T-helper 2 cell treated with Interferon-gamma antibody and Interleukin-4, amounts not matched to agents 100 ng/mL and 5 ng/mL, for 36 hours (primary cell): ENCODE measurements at regions not wholly inside any gene's neighbourhood (a gene's known extent, or its start where the extent isn't known, plus 50 kb on each side); places are given as distances from the start of the nearest gene placed in this dataset.
"Not testable (repeated sequence)": the region's sequence is repeated elsewhere in the genome, so short reads cannot be mapped to it uniquely, and the experiment has no call there.

Experiments
- intact Hi-C: fragments of 100-400 bp; cut with micrococcal nuclease; formaldehyde crosslinking; loops from one replicate; pipeline ENCODE4 v1.15.1; 2023

DNA sequence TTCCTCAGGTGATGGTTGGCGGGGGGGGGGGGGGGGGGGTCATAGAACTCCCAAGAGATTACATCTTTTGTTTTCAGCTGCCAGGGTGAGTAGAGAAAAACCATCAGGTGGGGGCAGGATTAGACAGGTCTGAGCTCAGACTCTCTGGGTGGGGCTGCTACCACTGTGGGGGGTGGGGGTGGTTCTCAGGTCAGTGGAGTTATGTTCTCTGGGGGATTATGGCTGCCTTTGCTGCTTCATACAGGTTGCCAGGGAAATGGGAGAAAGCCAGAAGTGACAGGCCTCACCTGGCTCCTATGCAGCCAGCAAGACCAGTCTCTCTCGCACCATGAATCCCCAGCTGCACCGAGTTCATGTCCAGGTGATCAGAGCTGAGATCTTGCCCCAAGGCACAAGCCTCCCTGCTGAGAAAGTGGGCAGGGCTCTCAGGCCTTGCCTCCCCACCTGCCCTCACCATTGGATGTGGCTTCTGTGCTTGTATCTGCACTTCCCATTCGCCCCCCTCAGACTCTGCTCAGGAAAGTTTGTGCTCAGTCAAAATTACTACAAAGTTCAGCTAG is 828.1 kb downstream of the MCTP2 start:
- intact Hi-C loops, result no loop called here

DNA sequence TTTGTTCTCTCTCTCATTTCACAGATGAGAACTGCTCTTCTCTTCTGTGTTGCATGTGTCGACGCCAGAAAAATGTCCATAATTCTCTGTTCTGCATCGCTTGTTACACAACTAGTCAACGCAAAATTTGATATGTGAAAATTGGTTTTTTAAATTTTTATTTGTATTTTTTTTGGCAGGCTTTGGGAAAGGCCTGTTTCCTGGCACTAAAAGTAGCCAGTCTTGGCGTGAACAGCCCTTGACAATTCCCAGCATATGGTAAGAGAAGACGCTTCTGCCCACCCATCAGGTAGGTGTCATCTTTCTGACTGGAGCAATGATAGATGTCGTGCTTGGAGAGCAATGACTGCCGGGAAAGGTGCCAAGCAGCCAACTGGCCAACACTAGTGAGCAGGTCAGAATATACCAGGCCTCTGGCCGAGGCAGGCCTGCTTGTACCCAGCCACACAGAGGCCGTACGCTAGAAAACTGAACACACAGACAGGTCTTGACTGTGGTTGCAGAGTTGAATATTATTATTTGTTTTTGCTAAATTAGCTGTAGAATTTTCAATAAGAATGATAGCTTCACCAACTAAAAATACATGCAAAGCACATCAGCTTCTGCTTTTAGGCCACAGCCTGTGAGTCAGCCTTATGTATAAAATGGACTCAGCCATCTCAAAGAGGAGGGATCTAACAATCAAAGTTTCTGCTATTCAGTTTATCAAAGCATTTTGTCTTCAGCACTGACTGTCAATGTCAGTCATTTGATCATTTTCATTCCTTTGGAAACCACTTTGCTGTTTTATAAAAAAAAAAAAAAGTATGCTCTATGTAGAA is 837.5 kb downstream of the MCTP2 start:
- intact Hi-C loops, result no loop called here

DNA sequence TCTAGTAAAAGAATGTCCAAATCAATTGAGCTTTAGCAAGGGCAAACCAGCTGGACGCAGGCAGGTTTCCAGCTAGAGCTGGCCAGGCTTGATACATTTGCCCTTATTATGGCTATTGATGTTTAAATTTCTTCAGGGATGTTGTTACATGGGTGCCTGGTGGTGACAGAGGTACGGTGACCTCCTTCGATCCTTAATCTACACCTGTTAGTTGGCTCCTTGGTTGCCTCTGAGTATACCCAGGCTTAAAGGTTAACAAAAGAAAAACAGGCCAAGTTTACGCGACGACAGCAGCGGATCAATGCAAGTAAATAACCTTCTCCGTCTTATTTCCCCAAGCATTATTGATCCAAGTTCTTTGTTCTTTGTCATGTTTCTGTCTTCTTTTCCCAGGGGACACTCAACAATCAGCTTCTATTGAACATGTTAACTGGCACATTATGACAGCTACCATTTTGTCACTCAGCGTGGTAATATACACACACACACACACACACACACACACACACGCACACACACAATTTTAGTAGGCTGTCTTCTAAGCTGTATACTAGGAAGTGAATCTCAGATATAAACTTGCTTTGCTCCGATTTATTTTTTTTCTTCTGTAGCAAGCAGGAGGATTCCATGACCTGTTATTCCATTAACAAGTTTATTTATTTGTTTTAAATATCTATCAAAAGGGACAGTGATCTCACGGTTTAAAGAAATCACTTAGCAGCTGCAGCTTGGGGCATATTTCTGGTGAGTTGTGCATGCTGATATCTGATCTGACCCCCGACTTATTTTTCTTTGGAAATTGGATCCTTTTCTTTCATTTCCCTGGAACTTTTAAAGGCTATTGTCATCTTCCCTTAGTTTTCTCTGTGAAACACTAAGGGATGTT is 844.7 kb downstream of the MCTP2 start:
- intact Hi-C loops, result no loop called here

DNA sequence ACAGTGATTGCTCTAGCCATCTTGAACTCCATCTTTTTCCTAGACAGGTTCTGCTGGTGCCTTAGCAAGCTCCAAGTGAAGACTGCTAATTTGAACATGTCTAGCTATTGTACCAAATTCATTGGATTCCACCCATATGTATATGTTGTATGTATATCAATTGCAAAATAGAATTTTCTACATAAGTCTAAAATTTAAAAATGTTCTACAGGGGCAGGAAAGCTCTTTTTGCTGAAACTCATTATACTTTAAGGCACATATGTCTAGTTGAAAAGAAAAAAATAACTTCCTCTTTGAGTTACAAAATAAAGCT is 845.3 kb downstream of the MCTP2 start:
- intact Hi-C loops, result no loop called here

DNA sequence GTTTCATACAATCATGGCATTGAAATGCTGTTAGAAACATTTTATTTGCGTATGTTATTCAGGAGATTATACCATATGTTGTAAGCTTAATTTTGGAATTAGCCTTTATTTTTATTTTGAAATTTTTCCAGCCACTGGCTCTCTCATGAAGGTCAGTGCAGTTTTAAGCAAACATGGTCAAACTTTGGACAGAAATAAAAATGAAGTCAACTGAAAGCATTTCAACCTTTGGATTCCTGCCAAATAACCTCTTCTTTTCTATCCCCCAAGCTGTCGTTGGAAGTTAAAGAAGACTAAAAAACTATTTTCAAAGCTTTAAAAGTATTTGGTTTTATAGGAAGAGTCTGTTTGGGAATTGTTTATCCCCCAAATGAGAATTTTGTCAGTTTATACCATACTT is 846.6 kb downstream of the MCTP2 start:
- intact Hi-C loops, result no loop called here

DNA sequence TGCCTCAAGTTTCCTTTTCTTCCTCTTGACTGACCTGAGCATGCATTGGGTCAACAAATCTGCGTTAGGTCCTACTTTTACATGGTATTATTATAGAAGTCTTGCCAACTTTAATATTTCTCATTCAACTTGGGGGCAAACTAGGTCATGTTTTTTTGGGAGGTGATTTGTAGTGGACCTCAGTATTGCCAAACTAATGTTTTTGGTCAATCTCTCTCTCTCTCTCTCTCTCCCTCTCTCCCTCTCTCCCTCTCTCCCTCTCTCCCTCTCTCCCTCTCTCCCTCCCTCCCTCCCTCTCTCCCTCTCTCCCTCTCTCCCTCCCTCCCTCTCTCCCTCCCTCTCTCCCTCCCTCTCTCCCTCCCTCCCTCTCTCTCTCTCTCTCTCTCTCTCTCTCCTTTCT is 848.9 kb downstream of the MCTP2 start:
- intact Hi-C loops, result not testable (repeated sequence)

DNA sequence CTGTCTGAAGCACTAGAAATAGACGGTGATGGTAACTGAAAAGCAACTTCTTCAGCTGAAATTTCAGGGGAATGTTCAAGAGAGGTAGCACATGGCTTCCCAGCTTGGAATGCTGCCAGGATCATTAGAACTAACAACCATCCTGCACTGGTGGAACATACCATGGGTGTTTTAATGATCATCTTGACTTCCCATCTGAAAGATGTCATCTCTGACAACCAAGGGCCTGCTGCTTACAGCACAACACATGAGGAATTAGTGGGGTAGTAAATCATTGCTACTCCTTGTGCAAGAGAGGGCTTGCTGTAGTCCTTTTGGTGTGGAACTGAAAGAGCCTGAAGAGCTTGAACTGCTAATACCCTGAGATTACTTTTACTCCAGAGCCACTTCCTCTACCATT is 853.7 kb downstream of the MCTP2 start:
- intact Hi-C loops, result no loop called here

DNA sequence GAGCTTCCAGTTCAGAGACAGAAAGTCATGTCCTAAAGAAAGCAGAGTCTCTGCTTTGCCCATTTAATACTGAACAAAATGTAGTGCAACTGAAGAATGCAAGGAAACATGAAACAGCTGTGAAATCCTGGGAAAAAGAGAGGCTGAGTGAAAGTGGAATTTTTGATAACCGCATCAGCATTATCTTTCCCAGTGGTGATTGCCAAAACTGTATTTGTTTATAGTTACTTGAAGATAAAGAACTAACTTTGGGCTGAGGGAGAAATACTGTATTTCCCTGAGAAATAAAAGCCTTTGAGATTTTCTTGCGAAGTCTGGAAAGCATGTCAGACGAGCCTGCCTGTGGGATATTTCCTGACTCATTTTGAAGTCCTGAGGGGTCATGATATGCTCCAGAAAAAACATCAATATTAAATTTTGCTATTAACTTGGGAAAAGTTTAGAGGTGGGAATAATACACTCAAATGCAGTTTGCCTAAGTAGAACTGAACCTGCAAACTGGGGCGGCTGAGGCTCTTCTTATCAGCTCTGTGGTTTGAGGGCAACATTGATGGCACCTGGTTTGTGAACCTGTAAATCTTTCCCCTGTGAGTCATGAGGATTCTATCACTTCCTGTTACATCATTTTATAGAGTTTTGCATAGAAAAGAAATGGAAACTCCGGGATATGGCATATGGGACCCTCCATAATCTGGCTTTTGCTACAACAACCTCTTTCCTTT is 855.3 kb downstream of the MCTP2 start:
- intact Hi-C loops, result no loop called here

DNA sequence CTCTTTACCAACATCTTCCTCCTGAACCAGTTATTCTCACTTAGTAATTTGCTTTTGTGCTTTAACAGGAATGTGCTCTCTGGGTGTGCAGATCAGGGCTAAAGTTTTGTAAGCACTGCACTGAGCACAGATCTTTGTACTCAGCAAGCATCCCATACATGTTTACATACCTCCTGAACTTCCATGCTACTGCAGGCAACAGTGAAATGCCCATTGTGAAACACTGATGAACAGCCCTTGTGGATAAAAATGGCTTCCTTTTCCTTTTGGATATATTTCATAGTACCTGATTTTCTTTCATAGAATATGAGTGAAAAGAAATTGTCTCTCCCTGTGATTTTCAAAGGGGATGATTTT is 855.9 kb downstream of the MCTP2 start:
- intact Hi-C loops, result no loop called here

DNA sequence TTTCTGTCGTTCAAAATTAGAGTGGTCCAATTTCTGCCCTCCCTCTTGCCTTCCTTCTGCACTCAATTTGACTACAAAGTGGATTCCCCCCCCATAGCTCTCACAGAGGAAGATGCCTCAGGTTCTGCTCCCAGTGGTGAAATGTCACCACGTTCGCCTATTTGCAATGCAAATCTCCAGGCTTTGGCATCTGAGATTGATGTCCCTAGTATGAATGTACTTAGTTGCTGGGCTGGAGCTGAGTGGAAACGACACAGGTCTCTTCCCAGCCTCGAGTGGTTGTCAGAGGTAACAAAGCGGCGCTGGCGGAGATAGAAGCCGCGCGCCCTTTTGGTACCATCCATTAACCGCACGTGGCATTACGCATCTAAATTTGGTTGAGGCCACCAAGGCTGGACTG is 860.1 kb downstream of the MCTP2 start:
- intact Hi-C loops, result no loop called here

DNA sequence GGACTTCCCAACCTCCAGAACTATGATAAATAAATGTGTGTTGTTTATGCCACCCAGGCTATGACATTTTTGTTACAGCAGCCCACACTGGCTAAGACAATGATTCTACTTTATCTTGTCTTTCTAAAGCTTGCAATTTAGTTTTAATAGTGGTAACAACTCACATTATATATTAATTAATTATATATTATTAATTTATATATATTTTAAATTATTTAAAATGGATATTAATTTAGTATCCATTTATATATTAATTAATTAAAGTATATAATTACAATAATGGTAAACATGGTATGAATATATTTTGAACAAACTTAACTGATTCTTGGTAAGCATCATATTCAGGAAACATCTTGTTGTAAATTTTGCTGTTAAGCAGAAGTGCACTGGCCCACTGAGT is 863.9 kb downstream of the MCTP2 start:
- intact Hi-C loops, result no loop called here

DNA sequence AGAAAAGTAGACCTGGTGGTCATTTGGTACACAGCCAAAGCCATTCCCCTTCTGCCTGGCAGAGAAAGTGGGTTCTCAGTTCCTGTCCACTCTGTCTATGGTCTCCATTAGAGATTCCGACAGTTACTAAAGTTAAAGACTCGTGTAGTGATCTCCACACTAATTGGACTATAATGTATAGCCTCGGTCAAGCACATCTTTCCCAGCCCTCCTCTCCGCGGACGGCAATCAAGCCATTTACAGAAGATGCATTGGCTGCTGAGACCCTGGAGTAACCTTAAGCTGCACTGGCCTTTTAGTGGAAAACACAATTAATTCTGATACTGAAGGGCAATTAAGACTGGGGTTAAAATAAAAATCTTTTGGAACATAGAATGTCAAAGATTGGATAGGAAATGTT is 865.3 kb downstream of the MCTP2 start:
- intact Hi-C loops, result no loop called here

DNA sequence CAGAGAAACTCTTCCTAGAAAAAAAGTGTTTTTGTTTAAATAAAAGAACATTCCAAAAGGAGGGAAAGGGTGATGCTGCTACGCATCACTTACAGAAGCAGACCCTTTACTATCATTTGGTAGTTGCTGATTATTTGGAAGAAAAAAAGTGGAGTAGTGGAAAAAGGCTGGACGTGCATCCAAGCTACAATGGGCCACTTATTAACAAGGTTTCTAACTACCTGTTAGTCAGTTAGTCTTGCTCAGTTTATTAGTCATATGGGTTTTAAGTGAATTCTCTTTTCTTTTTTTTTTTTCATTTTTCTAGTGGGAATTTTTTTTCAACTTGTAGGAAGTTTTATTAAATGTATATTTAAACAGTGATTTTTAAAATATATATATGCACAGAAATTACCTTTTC is 866.0 kb downstream of the MCTP2 start:
- intact Hi-C loops, result no loop called here

DNA sequence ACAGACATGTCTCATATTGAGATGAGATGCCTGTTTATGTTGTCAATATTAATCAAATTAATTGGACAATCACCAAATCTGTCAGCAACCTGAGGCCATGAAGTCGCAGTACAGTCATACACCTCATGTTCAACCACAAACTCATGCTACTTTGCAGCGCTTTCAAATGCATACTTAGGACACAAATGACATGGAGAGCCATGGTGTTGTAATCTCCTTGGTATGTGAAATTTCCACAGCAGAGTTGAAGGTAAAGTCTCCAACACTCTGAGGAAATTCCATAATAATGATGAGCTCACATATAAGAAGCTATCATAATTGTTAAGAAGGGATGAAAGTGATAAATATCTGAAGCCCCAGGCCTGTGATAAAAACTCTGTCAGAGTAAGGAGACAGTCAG is 873.9 kb downstream of the MCTP2 start:
- intact Hi-C loops, result no loop called here

DNA sequence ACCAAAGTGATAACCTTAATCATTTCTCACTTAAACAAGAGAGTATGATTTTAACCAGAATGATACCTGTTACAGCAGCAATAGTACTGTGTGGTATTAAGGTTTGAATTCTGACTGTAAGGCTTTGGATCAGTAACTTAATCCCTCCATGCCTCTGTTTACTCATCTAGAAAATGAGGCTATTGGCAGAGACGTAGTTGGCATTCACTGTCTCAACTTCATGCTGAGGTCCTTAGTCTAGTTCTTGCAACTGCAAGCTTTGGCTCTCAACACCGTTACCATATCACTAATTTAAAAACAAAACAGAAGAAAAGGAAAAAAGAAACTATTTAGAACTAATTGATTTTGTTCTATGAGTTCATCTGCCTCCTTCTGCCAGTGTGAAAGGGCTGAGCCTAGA is 875.4 kb downstream of the MCTP2 start:
- intact Hi-C loops, result no loop called here

DNA sequence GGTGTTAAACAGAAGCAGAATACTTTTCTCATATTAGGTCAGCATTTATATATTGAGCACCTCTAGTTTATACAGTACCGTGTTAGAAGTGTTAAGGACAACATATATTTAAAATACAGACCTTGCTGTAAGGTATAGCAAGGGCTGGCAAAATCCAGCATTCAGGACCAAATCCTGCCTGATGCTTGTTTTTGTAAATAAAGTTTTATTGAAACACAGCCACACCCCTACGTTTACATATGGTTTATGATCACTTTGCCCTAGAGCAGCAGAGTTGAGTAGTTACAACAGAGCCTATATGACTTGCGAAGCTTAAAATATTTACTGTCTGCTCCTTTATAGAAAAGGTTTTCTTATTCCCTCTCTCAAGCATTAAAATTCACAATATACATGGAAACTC is 877.3 kb downstream of the MCTP2 start:
- intact Hi-C loops, result no loop called here

DNA sequence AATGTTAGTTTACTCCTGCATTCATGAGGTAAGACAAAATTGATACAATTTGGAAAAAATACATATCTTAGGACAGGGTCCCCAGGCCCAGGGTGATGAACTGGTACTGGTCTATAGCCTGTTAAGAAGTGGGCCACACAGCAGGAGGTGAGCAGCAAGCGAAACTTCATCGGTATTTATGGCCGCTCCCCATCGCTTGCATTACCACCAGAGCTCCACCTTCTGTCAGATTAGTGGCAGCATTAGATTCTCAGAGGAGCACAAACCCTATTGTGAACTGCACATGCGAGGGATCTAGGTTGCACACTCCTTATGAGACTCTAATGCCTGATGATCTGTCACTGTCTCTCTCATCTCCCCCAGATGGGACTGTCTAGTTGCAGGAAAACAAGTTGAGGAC is 880.6 kb downstream of the MCTP2 start:
- intact Hi-C loops, result no loop called here

DNA sequence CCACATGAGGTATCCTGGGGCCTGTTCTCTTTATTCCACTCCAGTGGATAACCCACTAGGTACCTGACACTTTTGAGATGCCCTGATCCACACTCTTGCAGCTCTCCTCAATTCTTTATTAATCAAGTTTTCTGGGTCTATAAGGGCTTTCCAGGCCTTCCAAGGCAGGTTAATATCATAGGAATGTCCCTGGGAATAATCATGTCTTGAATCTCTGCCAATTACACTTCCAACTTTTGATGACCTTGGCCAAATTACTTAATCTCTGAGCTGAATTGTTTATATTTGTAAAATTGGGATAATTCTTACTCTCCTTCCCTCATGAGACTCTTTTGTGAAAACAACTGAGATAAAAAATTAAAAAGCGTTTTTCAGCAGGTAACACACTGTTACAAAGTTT is 881.7 kb downstream of the MCTP2 start:
- intact Hi-C loops, result no loop called here

DNA sequence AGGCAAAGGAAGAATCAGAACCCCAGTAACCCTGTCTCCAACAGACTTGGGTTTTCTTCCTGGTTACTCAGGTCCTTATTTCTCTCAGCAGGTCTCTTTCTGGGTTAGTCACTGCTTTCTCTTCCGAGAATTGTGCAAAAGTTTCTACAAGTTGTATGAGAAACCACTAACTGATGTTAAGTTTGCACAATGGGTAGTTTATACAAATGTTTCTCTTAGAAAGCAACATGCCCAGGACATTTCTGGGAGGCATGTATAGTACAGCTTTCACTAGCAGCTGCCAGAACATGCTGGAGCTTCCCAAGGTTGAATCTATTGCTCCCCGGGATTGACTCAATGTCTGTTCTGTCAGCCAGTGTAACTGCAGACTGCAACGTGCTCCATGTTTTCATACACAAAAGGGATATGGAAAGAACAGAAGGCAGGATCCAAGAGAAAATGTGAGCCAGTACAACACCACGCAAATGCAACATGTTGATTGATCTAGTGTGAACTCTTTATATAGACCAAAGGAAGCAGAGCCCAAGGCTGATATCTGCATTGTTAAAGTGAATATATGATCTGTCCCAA is 887.8 kb downstream of the MCTP2 start:
- intact Hi-C loops, result no loop called here

DNA sequence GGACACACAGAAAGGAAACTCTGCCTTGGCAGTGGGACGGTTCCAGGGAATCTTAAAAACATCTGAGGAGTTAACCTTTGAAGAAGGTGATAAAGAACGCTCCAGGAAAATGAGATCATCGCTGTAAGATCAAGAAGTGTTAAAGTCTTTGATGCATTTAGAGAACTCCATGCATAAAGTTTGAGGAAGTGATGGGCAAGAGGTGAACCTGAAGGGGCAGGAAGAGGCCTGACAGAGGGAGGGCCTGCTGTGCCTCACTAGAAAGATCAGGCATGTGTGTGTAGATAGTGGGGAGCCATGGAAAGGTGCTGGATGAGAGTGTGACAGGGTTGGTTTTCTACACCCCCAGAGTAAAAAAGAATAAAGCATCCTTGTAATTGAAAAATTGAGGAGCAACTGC is 889.2 kb downstream of the MCTP2 start:
- intact Hi-C loops, result no loop called here

DNA sequence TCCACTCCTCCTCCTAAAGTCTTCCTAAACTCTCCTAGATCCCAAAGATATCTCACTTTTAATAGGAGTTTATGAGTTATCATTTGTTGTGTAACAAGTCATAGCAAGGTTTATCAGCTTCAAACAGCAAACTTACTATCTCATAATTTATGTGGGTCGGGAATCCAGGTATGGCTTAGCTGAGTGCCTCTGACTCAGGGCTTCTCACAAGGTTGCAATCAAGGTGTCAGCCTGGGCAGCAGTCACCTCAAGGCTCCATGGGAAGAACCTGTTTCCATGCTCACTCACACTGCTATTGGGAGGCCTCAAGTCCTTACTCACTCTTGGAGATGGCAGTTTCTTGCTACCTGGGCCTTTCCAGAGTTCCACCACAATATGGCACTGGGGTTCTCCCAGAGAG is 889.8 kb downstream of the MCTP2 start:
- intact Hi-C loops, result no loop called here

DNA sequence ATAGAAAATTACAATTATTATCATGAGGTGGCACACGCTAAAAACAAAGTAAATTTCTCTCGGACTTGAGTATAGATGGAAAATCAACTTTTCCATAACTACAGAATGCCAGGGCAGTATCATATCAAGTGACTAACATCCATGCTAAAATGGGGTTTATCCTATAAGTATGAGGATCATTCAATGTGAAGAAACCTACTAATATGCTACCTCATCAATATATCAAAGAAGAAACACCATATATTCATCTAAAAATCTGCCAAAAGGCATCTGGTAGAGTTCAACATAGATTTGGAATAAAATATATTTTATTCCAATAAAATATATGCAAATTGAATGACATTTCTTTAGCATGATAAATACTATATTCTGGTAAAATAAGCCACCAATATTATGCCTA is 894.4 kb downstream of the MCTP2 start:
- intact Hi-C loops, result no loop called here
